Activated T-helper 1 cell treated with Interleukin-2 at 50 U/mL for 16 hours (primary cell): ENCODE measurements at regions not wholly inside any gene's neighbourhood (a gene's known extent, or its start where the extent isn't known, plus 50 kb on each side); places are given as distances from the start of the nearest gene placed in this dataset.
"Not testable (repeated sequence)": the region's sequence is repeated elsewhere in the genome, so short reads cannot be mapped to it uniquely, and the experiment has no call there.

Experiments used
- DNase-seq: peaks from one replicate; pipeline ENCODE4 v3.0.0-alpha.2; 2020; ENCODE audit warnings: low read depth

- DNase-seq, result no peak
These were observed 93.7 kb upstream of the SGCG start for GRCh38 chr13:23086968-23087623.

GRCh38 chr13:23087880-23088279, 92.9 kb upstream of the SGCG start:
- DNase-seq, result no peak

- DNase-seq, result no peak
These were observed 82.4 kb upstream of the SGCG start for GRCh38 chr13:23098161-23098907.

- no peak for DNase-seq
These were observed 75.7 kb upstream of the SGCG start for GRCh38 chr13:23105051-23105450.

GRCh38 chr13:23107665-23108064, 73.1 kb upstream of the SGCG start:
- no peak for DNase-seq

- DNase-seq, result no peak
These were observed 61.6 kb upstream of the SGCG start for GRCh38 chr13:23119131-23119530.

- DNase-seq, result not testable (repeated sequence)
These were observed 53.2 kb upstream of the SGCG start for GRCh38 chr13:23127540-23127939.

- DNase-seq, result no peak
These were observed 51.4 kb upstream of the SGCG start for GRCh38 chr13:23129331-23129730.
